GM20000 (cell line): ENCODE measurements at regions not wholly inside any gene's neighbourhood (a gene's known extent, or its start where the extent isn't known, plus 50 kb on each side); places are given as distances from the start of the nearest gene placed in this dataset.

ENCODE experiments used
- DNase-seq: peaks from one replicate; pipeline ENCODE4 v3.0.0; 2012; ENCODE audit warnings: low spot score
- TF ChIP-seq, protein P1 (sequence below): IDR thresholded peaks from 2 replicates; pipeline ENCODE4 v1.5.1; 2012; ENCODE audit warnings: mild to moderate bottlenecking, control low read depth; ENCODE audit errors: extremely low read depth, missing control alignments

DNA sequence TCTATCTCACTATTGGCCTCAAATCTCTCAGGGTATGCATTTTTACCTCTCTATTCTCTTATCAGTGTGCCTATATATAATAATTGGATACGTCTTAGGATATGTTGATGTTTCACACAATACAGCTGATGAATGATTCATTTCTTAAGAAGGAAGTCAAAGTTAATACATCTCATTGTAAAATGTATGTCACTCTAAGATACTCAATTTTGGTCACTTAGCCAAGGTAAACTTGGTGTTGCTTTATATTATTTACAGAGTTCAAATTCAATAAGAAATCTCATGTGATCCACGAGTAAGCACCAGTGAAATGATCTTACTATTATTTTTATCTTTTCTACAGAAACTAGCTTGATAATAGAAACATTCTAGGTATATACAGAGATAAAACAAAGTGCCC lies 1266.5 kb downstream of the JRKL start:
- DNase-seq = no peak
- TF ChIP-seq, protein P1, sequence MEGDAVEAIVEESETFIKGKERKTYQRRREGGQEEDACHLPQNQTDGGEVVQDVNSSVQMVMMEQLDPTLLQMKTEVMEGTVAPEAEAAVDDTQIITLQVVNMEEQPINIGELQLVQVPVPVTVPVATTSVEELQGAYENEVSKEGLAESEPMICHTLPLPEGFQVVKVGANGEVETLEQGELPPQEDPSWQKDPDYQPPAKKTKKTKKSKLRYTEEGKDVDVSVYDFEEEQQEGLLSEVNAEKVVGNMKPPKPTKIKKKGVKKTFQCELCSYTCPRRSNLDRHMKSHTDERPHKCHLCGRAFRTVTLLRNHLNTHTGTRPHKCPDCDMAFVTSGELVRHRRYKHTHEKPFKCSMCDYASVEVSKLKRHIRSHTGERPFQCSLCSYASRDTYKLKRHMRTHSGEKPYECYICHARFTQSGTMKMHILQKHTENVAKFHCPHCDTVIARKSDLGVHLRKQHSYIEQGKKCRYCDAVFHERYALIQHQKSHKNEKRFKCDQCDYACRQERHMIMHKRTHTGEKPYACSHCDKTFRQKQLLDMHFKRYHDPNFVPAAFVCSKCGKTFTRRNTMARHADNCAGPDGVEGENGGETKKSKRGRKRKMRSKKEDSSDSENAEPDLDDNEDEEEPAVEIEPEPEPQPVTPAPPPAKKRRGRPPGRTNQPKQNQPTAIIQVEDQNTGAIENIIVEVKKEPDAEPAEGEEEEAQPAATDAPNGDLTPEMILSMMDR = no peak

DNA sequence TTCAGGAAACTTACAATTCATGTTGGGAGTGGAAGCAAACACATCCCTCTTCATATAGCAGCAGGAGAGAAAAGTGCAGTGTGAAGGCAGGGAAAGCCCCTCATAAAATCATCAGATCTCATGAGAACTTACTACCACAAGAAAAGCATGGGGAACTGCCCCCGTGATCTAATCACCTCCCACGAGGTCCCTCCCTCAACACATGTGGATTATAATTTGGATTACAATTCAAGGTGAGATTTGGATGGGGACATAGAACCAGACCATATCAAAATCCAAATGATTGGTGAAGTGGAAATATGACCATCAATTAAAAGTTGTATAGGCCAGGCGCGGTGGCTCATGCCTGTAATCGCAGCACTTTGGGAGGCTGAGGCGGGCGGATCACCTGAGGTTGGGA lies 1268.0 kb downstream of the JRKL start:
- TF ChIP-seq, protein P1 = no peak
- DNase-seq = no peak

DNA sequence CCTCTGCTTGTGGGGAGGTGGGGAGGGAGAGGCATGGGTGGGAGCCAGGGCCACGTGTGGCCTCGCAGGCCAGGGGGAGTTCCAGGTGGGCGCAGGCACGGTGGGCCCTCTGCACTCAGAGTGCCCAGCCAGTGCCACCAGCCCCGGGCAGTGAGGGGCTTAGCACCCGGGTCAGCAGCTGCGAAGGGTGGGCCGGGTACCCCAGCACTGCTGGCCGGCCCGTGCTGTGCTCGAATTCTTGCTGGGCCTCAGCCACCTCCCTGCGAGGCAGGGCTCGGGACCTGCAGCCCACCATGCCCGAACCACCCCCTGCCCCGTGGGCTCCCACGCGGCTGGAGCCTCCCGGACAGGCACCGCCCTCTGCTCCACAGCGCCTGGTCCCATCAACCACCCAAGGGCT lies 1277.2 kb downstream of the JRKL start:
- TF ChIP-seq, protein P1 = no peak
- DNase-seq = no peak

DNA sequence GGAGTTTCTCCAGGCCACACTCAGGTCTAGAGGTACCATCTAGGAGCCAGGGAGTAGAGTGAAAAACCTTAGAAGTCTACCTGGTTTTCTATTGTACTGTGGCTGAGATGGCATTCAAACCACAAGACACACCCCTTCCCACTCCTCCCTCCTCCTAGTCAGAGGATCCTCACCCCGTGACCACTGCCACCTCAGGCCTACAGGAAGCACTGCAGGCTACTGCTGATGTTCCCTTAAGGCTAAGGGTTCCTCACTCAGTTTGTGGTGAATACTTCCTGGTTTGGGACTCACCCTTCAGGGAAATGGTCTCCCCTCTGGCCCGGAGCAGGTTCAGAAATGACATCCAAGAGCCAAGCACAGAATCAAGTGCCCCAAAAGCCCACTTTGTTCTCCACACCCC lies 1293.9 kb downstream of the JRKL start:
- TF ChIP-seq, protein P1 = no peak
- no peak for DNase-seq

DNA sequence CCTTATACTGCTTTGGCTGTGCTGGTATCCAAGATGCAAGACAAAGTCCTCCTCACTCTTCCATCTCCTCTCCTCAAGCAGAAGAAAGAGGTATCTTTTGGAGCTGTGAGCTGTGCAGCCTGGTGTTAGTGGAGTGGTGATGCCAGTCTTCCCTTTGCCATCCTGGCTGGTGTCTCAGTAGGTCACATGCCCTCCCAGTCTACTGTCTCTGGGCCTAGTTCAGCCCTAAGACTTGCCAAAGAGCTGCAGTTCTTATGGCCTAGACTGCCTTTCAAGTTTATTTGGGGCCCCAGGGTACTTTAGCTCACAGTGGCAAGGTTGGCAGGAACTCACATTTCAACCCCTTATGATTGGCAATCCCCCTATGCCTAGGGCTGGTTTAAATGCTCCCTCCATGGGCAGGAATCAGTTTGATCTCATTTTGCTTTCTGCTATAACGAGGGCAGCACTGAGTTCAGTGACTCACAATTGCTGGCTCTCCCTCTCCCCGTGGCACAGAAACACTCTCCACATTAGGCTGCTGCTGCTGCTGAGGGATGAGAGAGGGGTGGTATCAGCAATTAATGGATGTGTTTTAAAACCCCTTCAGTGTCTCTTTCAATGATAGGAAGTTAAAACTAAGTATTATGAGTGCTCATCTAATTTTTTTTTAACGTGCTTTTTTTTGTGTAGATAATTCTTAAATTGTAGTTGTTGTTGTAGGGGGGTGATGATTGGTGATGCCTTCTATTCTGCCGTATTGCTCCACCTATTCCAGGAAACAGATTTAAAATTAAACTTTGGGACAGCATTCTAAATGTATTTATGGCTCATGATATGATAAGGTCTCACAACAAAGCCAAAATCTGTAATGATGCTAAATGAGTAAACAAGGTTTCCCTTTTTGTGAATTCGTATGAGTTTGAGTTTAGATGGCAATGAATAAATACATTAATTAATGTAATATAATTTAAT lies 1295.0 kb downstream of the JRKL start:
- TF ChIP-seq, protein P1 = no peak
- no peak for DNase-seq

DNA sequence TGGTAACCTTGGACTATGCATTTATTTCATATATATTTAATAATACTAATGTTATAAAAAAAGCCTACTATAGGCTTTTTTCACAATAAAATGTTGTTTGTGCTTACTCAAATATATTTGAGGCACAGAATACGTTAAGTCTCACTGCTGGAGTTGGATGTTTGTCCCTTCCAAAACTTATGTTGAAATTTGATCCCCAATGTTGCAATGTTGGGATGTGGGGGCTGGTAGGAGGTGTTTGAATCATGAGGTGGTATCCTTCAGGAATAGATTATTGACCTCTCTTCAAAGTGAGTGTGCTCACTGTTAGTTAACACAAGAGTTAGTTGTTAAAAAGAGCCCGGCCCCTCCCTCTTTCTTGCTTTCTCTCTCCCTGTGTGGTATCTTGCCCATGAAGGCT lies 1295.9 kb downstream of the JRKL start:
- TF ChIP-seq, protein P1 = no peak
- DNase-seq = no peak

DNA sequence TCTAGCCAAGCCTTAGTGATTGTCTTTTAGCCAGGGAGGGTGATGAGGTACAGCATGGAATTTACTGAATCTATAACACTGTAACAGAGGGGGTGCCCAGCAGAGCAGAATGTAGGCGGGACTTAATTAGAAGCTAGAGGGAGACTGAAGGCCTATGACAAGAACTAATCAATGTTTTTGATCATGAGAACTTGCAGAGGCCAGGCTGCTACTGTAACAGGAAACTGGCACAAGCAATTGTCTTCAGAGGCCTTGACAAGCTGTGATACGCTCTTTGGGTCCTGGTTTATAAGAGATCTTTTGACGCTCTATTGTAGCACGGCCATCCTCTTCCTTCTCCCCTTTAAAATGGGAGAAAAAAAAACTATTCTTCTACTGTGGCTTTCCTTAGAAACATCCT lies 1297.3 kb downstream of the JRKL start:
- no peak for DNase-seq
- TF ChIP-seq, protein P1 = no peak
